Stimulated activated CD4-positive, alpha-beta T cell treated with anti-CD3 and anti-CD28 coated beads, TNF-alpha, amount 100 ng/mL, for 4 hours (primary cell): ENCODE measurements at regions not wholly inside any gene's neighbourhood (a gene's known extent, or its start where the extent isn't known, plus 50 kb on each side); places are given as distances from the start of the nearest gene placed in this dataset.
"Not testable (repeated sequence)": the region's sequence is repeated elsewhere in the genome, so short reads cannot be mapped to it uniquely, and the experiment has no call there.

ENCODE experiments used
- DNase-seq, 3 experiments: peaks; one replicate each; pipeline ENCODE4 v3.0.0-alpha.2; 2020; ENCODE audit warnings: low read depth in 3 of 3

- no peak for DNase-seq
These were observed 1302.1 kb upstream of the TMEFF2 start for GRCh38 chr2:193496786-193497185.

- DNase-seq, result no peak
These were observed 1287.8 kb upstream of the TMEFF2 start for GRCh38 chr2:193482557-193482956.

- DNase-seq, result no peak
These were observed 1285.5 kb upstream of the TMEFF2 start for GRCh38 chr2:193480187-193480586.

DNA sequence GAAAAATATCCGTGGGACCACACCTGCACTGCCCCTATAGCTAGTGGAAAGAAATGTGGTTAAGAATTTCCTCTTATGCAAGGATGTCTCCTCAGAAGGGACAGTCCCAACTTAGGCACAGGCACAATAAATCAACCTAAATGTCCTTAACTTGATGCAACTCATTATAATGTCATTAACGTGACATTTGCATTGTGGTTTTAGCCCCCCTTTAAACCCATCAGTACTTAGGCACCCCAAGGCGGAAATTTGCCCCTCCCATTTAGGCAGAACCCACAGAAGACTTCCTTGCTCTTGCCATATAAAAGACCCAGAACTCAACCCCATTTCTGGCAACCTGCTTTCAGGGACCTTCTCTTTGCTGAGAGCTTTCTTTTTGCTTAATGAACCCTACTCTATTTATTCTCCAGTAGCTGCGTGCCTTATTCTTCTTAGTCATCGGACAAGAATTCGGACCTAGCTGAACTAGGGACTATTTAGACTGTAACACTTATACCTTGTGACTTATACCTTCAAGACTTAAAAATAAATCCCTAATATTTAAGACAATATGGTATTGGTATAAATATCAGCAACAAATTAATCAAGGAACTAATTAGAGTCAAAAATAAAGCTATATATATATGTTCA lies 1281.6 kb upstream of the TMEFF2 start:
- no peak for DNase-seq

DNA sequence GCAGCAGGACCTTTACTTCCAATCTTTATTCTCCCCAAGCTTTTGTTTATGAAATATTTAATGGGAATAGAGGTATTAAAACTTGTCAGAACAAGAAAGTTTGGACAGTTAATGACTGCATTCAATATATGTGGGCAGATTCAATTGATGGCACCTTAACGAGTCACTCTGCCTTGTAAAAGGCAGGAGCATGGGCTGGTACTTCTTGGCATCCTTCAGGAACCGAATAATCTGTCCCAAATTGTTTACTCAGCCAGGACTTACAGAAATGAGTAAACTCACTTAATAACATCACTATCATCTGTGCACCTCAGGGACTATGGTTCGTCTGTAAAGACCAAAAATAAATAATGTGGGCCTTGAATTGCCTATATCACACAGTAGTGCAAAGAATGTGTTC lies 1280.3 kb upstream of the TMEFF2 start:
- no peak for DNase-seq

DNA sequence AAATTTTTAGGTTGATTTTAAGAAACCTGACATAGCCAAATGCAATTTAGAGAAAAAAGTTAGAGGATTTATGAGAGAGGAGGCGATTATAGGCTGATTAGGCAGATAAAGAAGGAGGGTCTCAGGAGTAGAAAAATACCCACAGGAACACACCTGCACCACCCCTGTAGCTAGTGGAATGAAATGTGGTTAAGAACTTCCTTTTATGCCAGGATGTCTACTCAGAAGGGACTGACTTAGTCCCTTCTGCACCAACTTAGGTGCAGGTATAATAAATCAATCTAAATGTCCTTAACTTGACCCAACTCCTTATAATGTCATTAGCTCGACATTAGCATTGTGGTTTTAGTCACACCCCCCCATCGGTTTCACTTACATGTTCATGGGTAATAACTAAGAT lies 1274.5 kb upstream of the TMEFF2 start:
- DNase-seq, result no peak

DNA sequence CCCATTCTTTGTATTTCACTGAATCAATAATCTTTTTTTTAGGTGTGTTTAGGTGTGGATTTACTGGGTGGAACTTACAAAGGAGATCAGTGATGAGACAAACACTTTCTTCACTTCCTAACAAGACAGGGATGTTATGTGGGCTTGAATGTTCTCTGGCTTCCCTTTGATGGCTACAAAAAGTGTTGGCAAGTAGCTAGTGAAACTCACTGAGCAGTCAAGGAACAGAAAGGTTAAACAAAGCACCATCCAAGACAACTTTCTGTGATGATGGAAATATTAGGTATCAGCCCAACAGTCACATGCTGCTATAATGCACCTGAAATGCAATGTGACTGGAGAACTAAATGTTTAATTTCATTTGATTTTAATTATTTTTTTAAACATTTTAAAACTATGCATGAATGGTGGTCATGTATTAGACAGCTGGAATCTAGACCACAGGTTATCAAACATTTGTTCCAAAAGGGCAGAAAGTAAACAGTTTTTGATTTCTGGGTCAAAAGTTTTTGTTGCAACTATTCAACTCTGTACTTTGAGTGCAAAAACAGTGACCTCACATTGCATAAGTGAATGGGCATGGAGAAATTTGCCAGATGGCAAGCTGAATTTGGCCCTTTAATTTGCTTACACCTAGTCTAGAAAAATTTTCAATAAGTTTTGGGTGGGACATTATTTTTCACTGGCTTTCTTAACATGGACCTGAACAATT lies 1272.7 kb upstream of the TMEFF2 start:
- DNase-seq, result no peak

DNA sequence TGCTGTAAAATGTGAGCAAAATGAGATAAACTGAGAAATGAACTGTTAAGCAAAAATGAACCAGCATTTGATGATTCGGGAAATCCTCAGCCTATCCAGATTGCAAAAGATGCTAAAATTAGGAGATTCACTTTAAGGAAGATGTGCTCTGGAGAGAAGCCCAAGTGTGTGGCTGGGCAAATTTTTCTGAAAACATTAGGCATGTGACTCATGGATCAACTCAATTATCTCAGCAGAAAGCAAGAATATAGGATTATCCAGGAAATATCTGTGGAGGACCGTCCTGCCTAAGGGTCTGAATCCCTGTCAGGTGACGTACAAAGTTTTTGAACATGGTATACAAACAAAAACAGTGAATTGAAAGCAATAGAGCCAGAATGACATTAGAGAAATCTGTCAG lies 1268.3 kb upstream of the TMEFF2 start:
- DNase-seq, result no peak

- DNase-seq, result no peak
These were observed 1267.7 kb upstream of the TMEFF2 start for GRCh38 chr2:193462411-193462810.

DNA sequence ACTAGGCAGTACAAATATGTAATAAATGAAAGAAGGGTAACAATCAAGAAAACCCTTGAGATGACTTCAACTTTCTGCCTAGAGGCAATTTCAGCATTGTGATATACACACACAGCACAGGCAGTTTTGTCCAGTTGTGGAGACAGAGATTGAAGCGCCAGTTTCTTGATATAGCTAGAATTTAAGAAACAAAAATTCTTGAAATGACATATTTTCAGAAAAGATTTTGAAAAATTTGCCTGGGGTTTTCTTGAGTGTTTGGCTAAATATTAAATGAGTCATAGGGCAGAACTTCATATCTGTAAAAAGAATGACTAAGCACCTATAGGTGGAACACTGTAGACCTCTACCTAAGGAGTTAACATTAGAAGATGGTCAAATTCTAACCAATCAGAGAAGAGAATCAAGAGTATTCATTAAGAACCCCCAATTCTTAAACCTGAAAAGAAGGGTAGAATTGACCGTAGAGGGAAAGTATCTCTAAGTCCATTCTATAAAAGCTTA lies 1266.8 kb upstream of the TMEFF2 start:
- no peak for DNase-seq

- DNase-seq, result no peak
These were observed 1252.2 kb upstream of the TMEFF2 start for GRCh38 chr2:193446967-193447366.

GRCh38 chr2:193442293-193442692 lies 1247.6 kb upstream of the TMEFF2 start:
- no peak for DNase-seq

DNA sequence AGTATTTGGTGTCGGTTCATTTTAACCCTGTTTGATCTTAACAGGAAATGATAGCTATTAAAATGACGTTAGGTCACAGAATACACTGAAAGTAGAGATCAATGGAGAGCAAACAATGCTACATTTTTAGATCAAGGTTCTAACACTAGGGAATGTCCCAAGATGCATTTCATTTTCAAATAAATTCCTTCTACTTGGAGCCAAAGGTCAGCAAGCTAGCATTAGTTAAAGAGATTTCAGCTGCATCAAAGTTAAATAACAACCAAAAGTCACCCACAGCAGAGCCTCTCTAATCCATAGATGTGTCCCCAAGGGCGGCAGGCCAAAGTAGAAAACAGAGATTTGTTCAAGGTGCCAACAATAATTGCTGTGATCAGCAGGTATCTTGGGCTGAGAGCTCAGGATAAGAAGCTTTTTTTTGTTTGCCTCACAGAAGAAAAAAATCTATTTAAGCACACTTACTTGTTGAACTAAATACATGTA lies 1233.6 kb upstream of the TMEFF2 start:
- DNase-seq, result no peak

DNA sequence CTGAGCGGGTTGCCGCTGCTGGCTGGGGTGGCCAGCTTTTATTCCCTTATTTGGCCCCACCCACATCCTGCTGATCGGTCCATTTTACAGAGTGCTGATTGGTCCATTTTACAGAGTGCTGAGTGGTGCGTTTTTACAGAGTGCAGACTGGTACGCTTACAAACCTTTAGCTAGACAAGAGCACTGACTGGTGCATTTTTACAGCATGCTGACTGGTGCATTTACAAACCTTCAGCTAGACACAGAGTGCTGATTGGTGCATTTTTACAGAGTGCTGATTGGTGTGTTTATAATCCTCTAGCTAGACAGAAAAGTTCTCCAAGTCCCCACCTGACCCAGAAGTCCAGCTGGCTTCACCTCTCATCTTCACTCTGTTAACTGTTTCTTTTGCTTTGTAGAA lies 1217.6 kb upstream of the TMEFF2 start:
- not testable (repeated sequence) for DNase-seq

DNA sequence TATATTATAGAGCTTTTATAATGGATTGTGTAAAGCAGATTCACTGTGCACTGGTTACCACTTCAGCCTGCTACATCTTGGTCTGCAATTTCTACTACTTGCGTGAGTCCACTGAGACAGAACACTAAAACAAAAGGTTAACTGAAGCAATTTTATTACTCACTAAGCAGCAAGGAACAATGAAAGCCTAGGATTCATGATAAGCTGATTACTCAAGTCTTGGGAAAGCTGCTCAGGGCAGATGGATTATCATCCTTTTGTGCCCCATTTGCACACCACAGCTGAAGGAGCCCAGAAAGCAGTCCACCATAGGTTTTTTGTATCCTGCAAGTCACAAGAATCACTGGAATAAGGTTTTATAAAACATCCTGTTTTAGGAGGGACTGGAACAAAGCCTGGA lies 1215.2 kb upstream of the TMEFF2 start:
- DNase-seq, result no peak

DNA sequence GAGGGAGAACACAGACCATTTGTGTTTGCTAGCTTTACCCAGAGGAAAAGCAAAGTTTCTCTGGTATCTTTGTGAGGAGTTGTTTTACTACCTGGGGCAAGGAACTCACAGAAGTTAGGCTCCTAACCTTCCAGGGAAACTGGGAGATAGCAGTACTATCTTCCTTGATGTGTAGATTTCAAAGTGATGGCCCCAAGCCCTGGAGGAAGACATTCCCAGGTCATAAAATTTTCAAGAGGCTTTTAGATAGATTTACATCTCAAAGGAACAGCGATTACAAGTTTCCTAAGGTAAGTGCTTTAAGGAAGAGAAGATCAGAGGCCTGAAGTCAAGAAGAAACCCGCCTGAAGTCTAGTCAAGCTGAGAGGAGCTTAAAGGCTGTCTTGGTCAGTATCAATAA lies 1187.8 kb upstream of the TMEFF2 start:
- DNase-seq, result no peak

- DNase-seq, result no peak
These were observed 1183.1 kb upstream of the TMEFF2 start for GRCh38 chr2:193377789-193378188.

DNA sequence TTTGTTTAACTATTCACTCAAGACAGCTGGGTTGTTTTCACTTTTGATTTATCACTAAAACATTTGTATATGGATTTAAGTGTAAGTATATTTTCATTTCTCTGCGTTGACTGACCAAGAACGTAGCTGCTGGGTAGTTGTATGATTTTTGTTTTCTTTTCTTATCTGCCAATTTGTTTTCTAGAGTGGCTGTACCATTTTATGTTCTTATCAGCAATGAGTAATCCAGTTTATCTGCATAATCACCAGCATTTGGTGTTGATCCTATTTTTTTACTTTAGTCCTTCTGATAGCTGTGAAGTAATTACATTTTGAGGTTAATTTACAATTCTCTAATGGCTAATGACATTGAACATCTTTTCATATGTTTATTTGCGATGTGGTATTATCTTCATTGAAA lies 1178.4 kb upstream of the TMEFF2 start:
- no peak for DNase-seq

DNA sequence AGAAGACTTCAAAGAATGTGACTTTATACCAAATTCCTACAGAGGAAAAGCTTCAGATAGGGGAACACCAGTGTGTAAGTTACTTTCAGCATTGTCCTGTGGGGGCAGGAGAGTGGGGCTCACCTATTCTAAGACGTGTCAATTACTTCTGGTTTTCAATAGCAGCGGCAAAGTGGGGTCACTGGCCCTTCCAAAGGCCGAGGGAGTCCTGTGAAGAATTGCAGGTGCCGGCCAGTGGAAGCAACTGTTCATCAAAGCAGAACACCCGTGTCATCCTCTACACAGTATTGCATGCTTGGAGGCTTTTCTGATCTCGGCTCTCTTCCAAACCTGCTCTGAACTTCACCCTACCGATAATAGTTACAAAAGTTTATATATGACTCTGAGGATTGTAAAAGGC lies 1176.5 kb upstream of the TMEFF2 start:
- DNase-seq, result no peak

DNA sequence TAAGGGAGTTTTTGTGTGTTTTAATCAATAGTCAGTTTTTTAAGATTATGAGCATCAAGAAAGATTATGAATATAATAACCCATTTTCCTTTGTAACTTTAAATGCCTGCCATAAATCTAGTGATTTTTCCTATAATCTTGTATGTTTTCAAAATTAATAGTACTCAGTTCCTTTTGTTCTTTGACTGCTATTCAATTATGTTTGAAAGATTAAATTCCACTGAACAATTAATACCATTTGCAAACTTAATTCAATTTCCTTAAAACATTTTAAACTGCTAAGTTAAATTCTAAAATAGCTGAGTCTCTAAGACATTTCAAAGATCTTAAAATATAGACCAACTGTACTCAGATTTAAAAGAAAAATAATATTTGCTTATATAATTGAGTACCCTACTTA lies 1173.9 kb upstream of the TMEFF2 start:
- no peak for DNase-seq

GRCh38 chr2:193357508-193357907 lies 1162.8 kb upstream of the TMEFF2 start:
- no peak for DNase-seq

GRCh38 chr2:193352665-193353242 lies 1158.0 kb upstream of the TMEFF2 start:
- not testable (repeated sequence) for DNase-seq

DNA sequence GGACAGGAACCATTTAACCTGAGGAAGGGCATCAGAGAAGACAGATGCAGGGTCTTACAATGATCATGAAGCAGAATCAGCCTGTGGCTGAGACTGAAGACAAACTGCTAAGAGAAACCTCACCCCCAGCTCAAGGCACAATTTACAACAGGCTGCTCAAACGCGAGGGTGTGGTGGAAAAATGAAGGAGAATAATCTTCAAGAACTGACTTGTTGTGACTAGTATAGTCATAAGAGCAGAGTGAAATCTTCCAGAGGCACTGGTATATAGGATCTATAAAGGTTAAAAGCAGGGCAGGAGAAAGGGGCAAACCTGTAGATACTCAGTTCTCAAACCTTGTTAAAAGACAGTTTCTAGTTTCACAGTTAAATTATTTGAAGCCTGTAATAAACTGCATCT lies 1155.8 kb upstream of the TMEFF2 start:
- no peak for DNase-seq
